ENCODE measurements at regions not wholly inside any gene's neighbourhood (a gene's known extent, or its start where the extent isn't known, plus 50 kb on each side); places are given as distances from the start of the nearest gene placed in this dataset.

DNA sequence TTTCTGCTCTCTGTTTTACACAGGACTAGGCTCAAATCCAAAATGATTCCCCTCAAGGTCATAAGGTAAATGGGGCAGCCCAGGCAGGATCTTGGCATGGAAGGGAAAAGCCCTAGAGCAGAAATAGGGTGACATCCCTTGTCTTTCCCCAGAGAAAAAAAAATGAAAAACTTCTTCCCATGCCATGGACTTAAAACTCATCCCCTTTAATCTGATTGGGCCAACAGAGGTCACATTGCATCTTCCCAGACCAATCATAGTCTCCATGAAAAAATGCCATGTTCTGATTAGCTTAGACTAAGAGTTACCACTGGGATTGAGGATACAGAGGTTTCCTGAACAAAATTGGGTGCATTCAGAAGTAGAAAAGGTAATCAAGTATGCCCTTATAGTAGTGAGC, 241.3 kb upstream of the LRTM1 start:
- H3K36me3 ChIP-seq (replicated peaks in 1 of 2; ENCODE audit: insufficient read depth in 1 of 2, low read depth in 2 of 2) = no peaks in the 10 kb centered on the region
- H3K4me3 ChIP-seq = no peak overlapping the region
- ATAC-seq (no peak), DNase-seq (no peak)
- H3K9me3 ChIP-seq = no peaks in the 10 kb centered on the region
- H3K27me3 ChIP-seq = no peaks in the 10 kb centered on the region
- intact Hi-C loops (cut with DNase I) = no loop called here
- H3K27ac ChIP-seq = no peak overlapping the region
- H3K4me1 ChIP-seq = no peaks in the 10 kb centered on the region
- TF ChIP-seq, protein P1, sequence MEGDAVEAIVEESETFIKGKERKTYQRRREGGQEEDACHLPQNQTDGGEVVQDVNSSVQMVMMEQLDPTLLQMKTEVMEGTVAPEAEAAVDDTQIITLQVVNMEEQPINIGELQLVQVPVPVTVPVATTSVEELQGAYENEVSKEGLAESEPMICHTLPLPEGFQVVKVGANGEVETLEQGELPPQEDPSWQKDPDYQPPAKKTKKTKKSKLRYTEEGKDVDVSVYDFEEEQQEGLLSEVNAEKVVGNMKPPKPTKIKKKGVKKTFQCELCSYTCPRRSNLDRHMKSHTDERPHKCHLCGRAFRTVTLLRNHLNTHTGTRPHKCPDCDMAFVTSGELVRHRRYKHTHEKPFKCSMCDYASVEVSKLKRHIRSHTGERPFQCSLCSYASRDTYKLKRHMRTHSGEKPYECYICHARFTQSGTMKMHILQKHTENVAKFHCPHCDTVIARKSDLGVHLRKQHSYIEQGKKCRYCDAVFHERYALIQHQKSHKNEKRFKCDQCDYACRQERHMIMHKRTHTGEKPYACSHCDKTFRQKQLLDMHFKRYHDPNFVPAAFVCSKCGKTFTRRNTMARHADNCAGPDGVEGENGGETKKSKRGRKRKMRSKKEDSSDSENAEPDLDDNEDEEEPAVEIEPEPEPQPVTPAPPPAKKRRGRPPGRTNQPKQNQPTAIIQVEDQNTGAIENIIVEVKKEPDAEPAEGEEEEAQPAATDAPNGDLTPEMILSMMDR (IDR thresholded peaks at IDR 0.05) = no peak
- no peak for TF ChIP-seq POLR2A (IDR thresholded peaks at IDR 0.05)

DNA sequence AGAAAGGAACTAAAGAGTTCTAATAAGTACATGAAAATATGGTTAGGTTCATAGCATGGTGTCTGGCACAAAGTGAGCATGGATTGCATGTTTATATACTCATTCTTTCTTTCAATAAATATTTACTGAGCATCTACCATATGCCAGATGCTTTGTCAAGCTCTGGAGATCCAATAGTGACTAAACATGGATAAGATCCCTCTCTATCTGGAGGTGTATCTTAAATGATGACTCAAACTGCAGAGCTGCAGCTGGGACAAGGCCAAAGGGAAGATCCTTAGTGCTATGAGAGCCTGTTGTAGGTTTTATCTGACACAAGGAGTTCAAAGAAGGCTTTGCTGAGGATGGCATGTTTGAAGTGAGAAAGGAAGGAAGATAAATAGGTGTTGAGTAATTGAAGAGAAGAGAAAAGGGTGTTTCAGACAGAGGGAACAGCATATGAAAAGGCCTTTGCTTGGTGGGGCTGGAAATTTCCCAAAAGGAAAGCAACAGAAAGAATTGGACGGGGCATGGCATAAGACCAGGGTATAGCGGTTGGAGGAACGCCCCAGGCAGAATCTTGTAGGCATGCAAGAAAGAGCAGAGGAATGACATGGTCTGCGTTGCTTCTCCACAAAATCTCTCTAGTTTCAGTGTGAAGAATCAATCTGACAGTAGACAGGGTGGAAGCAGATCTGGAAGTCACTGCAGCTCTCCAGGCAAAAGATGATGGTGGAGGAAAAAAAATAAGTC, 239.9 kb upstream of the LRTM1 start:
- no peaks in the 10 kb centered on the region for H3K4me1 ChIP-seq
- no peaks in the 10 kb centered on the region for H3K36me3 ChIP-seq (replicated peaks in 1 of 2; ENCODE audit: insufficient read depth in 1 of 2, low read depth in 2 of 2)
- H3K4me3 ChIP-seq = no peak overlapping the region
- DNase-seq = no peak
- no peak overlapping the region for H3K27ac ChIP-seq
- WGBS, 2 donors = 84 to 86% methylated on average over 4 of the region's 4 CpGs
- intact Hi-C loops (cut with DNase I) = no loop called here
- no peaks in the 10 kb centered on the region for H3K9me3 ChIP-seq
- no peaks in the 10 kb centered on the region for H3K27me3 ChIP-seq
- TF ChIP-seq, protein P1 (IDR thresholded peaks at IDR 0.05) = no peak
- no peak for TF ChIP-seq POLR2A (IDR thresholded peaks at IDR 0.05)
- no peak for ATAC-seq

DNA sequence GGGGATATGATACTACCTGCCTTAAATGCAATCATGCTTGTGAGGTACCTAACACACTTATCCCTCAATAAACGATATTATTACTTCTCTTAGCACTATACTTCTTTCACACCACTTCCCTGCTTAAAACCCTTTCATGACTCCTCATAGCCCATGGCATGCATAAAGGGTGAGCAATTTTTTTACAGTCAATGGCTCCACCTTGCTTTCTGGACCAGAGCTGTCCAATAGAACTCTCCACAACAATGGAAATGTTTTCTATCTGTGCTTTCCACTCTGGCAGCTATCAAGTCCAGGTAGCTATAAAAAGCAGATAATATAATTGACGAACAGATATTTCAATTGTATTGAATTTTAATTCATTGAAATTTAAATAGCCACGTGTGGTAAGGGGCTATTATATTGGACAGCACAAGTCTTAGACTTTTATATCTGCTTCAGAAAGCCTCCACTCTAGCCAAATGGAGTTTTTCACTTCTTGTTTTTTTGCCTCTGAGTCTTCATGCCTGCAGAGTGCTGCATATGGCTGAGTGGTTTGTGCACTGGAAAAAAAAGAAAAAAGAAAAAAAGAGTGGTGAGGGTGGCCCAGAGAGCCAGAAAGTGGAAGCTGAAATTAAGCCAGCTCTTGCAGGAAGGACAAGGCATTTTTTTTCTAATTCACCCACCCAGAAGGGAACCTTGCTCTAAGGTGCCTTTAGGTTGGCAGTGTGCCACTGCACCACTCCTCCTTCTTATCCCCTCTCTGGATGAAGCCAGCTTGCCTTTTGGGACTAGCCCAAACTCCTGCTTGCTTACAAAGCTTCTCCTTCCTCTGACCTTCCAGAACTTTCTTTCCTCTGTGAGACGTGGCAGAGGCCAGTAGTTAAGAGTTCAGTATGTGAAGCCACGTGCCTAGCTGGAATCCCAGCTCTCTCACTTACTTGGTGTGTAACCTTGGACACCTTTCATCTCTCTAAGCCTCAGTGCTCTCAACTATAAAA, 239.0 kb upstream of the LRTM1 start:
- intact Hi-C loops (cut with DNase I) = no loop called here
- WGBS, 2 donors = 46 to 49% methylated on average over 5 of the region's 5 CpGs

DNA sequence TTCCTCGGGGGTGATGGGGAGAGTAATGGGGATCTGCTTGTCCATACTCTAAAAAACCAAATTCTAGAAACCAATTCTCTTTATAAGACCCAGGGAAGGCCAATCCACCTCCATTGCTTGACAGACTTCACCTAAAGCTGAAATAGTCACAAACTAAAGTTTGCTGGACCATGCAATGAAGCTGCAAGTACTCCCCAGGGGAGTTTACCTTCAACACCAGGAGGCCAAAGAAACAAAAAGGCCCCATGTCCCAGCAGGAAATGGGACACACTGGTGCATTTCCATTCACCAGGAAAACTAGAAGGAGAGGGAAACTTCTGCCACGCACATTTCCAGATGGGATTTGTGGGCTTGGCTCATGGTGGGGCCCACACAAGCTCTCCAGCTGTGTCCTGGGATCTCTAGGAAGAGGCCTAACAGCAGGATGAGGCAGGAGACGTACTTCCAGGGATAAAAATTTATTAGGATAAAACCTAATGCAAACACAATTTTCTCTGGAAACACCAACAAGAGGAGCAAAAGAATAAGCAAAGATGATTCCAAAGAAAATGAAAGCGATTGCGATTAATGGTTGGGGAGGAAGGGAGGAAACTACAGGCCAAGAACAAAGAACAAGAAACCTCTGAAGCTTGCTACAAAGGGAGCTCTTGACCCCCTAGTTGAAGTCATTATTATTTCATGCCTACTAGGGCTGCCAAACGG, 238.0 kb upstream of the LRTM1 start:
- no peaks in the 10 kb centered on the region for H3K4me1 ChIP-seq
- no peak overlapping the region for H3K4me3 ChIP-seq
- ATAC-seq (no peak), DNase-seq (no peak)
- intact Hi-C loops (cut with DNase I) = no loop called here
- H3K36me3 ChIP-seq (replicated peaks in 1 of 2; ENCODE audit: insufficient read depth in 1 of 2, low read depth in 2 of 2) = no peaks in the 10 kb centered on the region
- H3K27me3 ChIP-seq = no peaks in the 10 kb centered on the region
- 71 to 75% methylated on average over 6 of the region's 6 CpGs for WGBS, 2 donors
- TF ChIP-seq, protein P1 (IDR thresholded peaks at IDR 0.05) = no peak
- TF ChIP-seq POLR2A (IDR thresholded peaks at IDR 0.05) = no peak
- no peaks in the 10 kb centered on the region for H3K9me3 ChIP-seq
- no peak overlapping the region for H3K27ac ChIP-seq

More for the DNA sequence above, 239.0 kb upstream of the LRTM1 start:
- no peaks in the 10 kb centered on the region for H3K9me3 ChIP-seq
- DNase-seq = no peak
- TF ChIP-seq POLR2A (IDR thresholded peaks at IDR 0.05) = no peak
- TF ChIP-seq, protein P1 (IDR thresholded peaks at IDR 0.05) = no peak
- ATAC-seq = no peak
- H3K4me3 ChIP-seq = no peak overlapping the region
- H3K4me1 ChIP-seq = no peaks in the 10 kb centered on the region
- H3K27me3 ChIP-seq = no peaks in the 10 kb centered on the region
- H3K27ac ChIP-seq = no peak overlapping the region
- H3K36me3 ChIP-seq (replicated peaks in 1 of 2; ENCODE audit: insufficient read depth in 1 of 2, low read depth in 2 of 2) = no peaks in the 10 kb centered on the region

All from body of pancreas (tissue), 4 donors.